Stimulated activated CD8-positive, alpha-beta memory T cell treated with anti-CD3 and anti-CD28 coated beads, Interleukin-4, amount 100 ng/mL, for 48 hours (primary cell): ENCODE measurements at regions not wholly inside any gene's neighbourhood (a gene's known extent, or its start where the extent isn't known, plus 50 kb on each side); places are given as distances from the start of the nearest gene placed in this dataset.
"Not testable (repeated sequence)": the region's sequence is repeated elsewhere in the genome, so short reads cannot be mapped to it uniquely, and the experiment has no call there.

Experiments
- DNase-seq: peaks from one replicate; pipeline ENCODE4 v3.0.0-alpha.2; 2020

- not testable (repeated sequence) for DNase-seq
Measured at GRCh38 chr1:242900558-242900957, 354.5 kb downstream of the CEP170 start.

DNA sequence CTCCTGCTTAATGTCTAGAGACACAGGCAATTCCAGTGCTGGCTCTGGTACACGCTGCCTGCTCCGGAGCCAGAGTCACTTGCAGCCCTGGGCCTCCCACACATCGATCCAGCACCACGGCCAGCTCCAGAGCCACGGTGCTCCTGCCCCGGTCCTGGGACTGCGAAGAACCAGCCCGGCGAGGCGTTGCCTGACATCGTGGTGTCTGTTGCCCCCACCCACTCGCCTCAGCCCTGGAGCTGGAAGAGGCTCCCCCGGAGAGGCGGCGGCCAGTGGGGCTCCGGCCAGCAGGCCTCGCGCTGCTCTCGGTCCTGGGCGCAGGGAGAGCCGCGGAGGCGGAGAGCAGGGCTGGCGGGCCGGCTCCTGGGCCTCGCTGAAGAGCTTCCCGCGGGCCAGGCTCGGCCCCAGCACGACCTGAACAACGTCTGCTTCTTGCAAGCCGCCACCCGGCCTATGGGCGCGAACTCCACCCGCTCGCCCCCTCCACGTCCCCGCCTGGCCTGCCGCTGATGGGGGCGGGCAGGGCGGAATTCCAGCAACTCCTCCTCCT, 364.8 kb downstream of the CEP170 start:
- DNase-seq = no peak

GRCh38 chr1:242886137-242886536, 361.6 kb upstream of the PLD5 start:
- no peak for DNase-seq

DNA sequence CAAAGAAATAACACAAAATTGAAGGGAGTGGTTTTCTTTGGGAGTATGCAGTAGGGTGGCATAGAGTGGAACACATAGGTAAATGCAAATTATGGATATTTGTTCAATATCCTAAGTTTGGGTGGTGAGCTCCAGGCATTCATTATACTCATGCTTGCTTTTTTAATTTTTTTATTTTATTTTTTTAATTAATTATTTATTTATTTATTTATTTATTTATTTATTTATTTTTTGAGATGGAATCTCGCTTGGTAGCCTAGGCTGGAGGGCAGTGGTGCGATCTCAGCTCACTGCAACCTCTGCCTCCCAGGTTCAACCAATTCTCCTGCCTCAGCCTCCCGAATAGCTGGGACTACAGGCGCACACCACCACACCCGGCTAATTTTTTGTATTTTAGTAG, 355.5 kb upstream of the PLD5 start:
- DNase-seq = not testable (repeated sequence)

DNA sequence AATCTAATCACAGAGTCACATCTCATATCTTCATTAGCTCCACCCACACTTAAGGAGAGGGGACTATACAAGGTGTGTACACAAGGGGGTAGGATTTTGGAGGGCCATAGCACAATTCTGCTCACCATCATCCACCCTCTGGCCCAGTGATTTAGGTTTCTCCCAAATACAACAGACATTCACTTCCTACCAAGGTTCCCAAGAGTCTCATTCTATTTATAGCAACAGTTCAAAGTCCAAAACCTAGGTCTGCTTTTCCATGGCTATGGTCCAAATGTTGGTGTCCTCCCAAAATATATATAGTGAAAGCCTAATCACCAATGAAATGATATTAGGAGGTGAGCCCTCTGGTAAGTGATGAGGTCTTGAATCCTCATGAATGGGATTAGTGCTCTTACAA, 353.2 kb upstream of the PLD5 start:
- no peak for DNase-seq

- no peak for DNase-seq
Measured at GRCh38 chr1:242877229-242877628, 352.7 kb upstream of the PLD5 start.

DNA sequence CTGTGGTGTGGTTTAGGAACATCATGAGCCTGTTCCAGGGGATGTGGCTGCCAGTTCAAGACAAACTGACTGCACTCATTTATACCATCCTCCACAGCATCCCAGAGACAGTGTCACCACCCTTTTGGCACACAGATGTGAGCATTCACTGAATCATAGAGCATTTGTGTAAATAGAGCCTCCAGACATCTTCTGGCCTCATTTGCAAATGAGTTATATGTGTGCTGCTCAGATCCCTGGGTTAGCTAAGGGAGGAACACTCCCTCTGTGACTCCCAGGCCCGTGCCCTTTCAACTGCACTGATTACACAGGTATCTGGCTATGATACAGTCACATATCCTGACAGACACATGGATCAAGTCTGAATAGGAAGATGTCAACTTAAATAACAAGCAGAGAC, 351.5 kb upstream of the PLD5 start:
- no peak for DNase-seq

GRCh38 chr1:242873661-242874060, 349.2 kb upstream of the PLD5 start:
- no peak for DNase-seq

DNA sequence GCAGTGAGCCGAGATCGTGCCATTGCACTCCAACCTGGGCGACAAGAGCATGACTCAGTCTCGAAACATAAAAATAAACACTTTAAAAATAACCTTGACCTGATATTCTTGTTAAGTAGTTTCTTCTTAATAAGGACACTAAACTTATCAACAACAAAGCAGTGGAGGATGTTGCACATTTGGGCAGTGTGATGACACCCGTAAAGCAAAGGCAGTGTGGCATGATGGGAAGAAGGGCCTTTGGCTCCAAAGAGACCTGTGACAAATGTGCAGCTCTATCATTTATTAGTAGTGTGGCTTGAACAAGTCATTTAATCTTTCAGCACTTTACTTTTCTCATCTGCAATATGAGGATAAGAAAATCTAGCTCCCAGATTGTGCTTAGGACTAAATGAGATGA, 348.0 kb upstream of the PLD5 start:
- no peak for DNase-seq

DNA sequence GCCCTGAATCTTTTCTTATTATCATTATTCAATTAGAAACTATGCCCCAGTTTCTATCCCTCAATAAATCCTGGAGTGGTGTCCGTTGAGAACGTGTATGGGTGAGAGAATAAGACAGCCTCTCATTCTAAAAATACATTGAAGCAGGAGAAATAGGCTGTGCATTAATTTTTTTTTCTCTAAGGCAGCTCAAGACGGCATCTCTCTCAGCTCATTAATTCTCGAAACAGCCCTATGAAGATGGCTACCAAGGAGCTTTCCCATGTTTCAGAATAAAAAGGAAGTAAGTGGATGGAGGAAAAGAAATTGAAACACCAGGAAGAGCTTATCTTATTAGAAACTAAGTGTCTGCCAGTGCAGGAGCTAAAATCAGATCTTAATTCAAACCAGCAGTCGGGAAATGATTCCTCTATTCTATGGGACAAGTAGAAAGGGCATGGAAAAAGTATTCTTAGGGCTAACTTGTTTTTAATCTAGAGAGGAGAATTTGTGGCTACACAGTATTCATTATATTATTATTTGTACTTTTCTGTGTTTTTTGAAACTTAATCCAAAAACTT, 347.1 kb upstream of the PLD5 start:
- DNase-seq = no peak

DNA sequence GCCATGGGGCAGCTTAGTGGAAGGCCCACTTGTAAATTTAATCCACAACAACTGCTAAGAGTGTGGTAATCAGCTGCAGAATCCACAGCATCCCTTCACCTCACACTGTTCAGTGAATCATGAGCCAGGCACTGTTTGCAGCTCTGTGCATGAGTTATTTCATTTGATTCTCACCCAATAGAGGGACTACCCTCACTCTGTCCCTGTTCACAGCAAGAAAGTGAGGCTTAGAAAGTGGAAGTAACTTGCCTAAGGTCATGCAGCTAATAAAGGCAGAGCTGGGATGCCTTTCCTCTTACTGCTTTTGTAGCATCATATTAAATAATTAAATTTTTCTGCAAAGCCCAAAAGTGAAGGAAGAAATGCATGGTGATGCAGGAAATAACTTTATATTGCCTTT, 346.5 kb upstream of the PLD5 start:
- no peak for DNase-seq

- DNase-seq = no peak
Measured at GRCh38 chr1:242856289-242856688, 331.8 kb upstream of the PLD5 start.

- no peak for DNase-seq
Measured at GRCh38 chr1:242854466-242854865, 330.0 kb upstream of the PLD5 start.

GRCh38 chr1:242847390-242847993, 323.0 kb upstream of the PLD5 start:
- no peak for DNase-seq

- no peak for DNase-seq
Measured at GRCh38 chr1:242842094-242842493, 317.6 kb upstream of the PLD5 start.

GRCh38 chr1:242839101-242839500, 314.6 kb upstream of the PLD5 start:
- DNase-seq = no peak

- no peak for DNase-seq
Measured at GRCh38 chr1:242836423-242836822, 311.9 kb upstream of the PLD5 start.

DNA sequence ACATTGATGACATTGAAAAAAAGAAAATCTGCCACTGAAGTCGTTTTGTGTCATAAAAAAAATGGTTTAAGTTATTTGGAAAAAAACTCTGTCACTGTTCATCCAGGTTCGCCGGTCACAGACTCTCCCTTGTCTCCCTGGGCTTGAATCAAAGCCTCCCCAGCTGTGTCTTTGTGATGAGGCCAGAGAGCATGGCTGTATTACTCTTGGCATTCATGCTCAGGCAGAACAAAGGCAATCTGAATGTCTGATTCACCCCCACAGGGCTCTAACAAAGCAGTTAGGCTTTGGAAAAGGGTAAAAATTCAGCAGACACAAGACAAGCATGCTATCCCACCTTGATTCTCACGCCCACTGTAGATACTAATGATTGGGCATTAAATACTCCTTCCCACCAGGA, 304.3 kb upstream of the PLD5 start:
- no peak for DNase-seq

DNA sequence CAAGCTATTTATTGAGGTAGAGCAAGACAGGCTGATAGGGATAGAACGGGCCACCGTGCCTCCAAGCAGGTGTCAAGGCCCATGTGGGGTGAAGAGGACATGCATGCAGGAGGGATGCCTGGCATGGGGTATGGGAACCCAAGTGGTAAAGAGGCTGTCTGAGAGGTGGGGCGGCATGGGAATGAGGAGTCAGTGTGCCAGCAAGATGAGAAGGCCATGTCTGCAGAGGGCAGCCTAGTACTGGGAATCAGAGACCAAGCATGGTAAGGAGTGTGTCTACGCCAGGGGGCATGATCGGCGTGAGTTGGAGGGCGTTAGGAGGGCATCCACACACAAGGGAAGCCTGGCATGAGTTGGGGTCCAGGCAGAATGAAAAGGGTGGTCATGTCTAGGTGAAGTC, 303.7 kb upstream of the PLD5 start:
- no peak for DNase-seq

- no peak for DNase-seq
Measured at GRCh38 chr1:242827538-242827937, 303.0 kb upstream of the PLD5 start.

GRCh38 chr1:242826701-242827336, 302.3 kb upstream of the PLD5 start:
- no peak for DNase-seq

- DNase-seq = no peak
Measured at GRCh38 chr1:242824435-242824834, 299.9 kb upstream of the PLD5 start.

- DNase-seq = no peak
Measured at GRCh38 chr1:242813490-242814091, 289.1 kb upstream of the PLD5 start.
